Keratinocyte (primary cell): ENCODE measurements at regions not wholly inside any gene's neighbourhood (a gene's known extent, or its start where the extent isn't known, plus 50 kb on each side); places are given as distances from the start of the nearest gene placed in this dataset.

Experiments
- EZH2 ChIP-seq: IDR thresholded peaks from one replicate; pipeline ENCODE4 v1.6.1; 2012; ENCODE audit warnings: inconsistent platforms, mild to moderate bottlenecking, low read length, moderate library complexity
- TF ChIP-seq, protein P1 (sequence below), 3 experiments: IDR thresholded peaks in 1 of 3; conservative IDR thresholded peaks in 1 of 3; optimal IDR thresholded peaks in 1 of 3; 2 replicates in 2 of 3; 3 replicates in 1 of 3; pipeline versions ENCODE3 to v1.5.1; 2011; ENCODE audit warnings: low read length in 3 of 3, mild to moderate bottlenecking in 3 of 3, moderate library complexity in 2 of 3, control low read depth in 1 of 3, inconsistent platforms in 1 of 3; ENCODE audit not compliant: insufficient read depth in 2 of 3; ENCODE audit errors: extremely low read depth in 1 of 3

DNA sequence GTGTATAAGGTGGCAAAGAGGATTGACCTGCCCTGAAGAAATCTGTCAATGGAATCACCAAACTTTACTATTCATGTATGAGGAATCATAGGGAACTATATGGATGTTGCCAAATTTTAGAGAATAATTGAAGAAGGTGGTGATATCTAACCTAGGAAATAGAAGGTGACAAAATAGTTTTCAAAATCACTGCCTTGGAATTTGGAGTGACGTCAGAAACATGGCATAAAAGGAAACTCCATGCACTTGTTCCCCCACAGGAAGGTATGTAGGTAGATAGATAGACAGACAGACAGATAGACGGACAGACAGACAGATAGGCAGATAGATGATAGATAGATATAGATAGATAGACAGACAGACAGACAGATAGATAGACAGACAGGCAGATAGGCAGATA, 793.9 kb upstream of the AMOT start:
- TF ChIP-seq, protein P1, sequence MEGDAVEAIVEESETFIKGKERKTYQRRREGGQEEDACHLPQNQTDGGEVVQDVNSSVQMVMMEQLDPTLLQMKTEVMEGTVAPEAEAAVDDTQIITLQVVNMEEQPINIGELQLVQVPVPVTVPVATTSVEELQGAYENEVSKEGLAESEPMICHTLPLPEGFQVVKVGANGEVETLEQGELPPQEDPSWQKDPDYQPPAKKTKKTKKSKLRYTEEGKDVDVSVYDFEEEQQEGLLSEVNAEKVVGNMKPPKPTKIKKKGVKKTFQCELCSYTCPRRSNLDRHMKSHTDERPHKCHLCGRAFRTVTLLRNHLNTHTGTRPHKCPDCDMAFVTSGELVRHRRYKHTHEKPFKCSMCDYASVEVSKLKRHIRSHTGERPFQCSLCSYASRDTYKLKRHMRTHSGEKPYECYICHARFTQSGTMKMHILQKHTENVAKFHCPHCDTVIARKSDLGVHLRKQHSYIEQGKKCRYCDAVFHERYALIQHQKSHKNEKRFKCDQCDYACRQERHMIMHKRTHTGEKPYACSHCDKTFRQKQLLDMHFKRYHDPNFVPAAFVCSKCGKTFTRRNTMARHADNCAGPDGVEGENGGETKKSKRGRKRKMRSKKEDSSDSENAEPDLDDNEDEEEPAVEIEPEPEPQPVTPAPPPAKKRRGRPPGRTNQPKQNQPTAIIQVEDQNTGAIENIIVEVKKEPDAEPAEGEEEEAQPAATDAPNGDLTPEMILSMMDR (optimal IDR thresholded peaks at IDR 0.05 in 1 of 3, IDR thresholded peaks at IDR 0.05 in 1 of 3, conservative IDR thresholded peaks at IDR 0.05 in 1 of 3; ENCODE audit: extremely low read depth in 1 of 3, insufficient read depth in 2 of 3, low read length in 3 of 3): no peak
- no peak for TF ChIP-seq EZH2
